ENCODE measurements at regions not wholly inside any gene's neighbourhood (a gene's known extent, or its start where the extent isn't known, plus 50 kb on each side); places are given as distances from the start of the nearest gene placed in this dataset.

DNA sequence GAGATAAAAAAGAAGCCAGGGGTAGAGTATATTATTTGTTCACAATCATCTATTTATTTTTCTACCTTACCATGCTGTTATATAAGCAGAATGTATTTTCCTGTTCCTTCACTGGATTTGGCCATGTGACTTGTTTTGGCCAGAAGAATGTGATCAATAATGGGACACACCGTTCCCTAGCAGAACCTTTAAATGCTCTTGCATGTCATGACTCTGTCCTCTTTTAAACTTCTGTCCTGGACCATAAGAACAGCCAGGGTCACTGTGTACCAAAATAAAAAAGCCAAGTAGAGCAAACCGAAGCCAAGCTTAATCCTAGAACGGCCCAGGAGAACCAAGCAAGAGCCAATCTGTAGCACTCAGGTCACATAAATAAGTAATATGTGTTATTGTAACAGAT lies 1682.4 kb downstream of the LRRC4C start:
- Histone ChIP-seq H3K36me3 (ENCODE audit: control insufficient read depth, insufficient read depth, low read length) (no peaks in the 10 kb centered on the region), H3K9me3 (no peaks in the 10 kb centered on the region), H3K4me3 (ENCODE audit: low read depth, low read length) (no peak overlapping the region), H3K27me3 (replicated peaks; ENCODE audit: control insufficient read depth, insufficient read depth, low read length) (no peaks in the 10 kb centered on the region), H3K4me1 (no peaks in the 10 kb centered on the region)
- H3K27me3 Mint-ChIP-seq (ENCODE audit: insufficient read depth, unreplicated experiment): no peaks in the 10 kb centered on the region
- CTCF ChIA-PET: no interaction called here
- no peaks in the 10 kb centered on the region for H3K36me3 Mint-ChIP-seq (ENCODE audit: insufficient read depth, unreplicated experiment)
- POLR2A ChIA-PET: no interaction called here
- H3K27ac Mint-ChIP-seq (ENCODE audit: unreplicated experiment): no peak overlapping the region
- no peak overlapping the region for H3K4me3 Mint-ChIP-seq (ENCODE audit: unreplicated experiment)
- TF ChIP-seq, protein P1, sequence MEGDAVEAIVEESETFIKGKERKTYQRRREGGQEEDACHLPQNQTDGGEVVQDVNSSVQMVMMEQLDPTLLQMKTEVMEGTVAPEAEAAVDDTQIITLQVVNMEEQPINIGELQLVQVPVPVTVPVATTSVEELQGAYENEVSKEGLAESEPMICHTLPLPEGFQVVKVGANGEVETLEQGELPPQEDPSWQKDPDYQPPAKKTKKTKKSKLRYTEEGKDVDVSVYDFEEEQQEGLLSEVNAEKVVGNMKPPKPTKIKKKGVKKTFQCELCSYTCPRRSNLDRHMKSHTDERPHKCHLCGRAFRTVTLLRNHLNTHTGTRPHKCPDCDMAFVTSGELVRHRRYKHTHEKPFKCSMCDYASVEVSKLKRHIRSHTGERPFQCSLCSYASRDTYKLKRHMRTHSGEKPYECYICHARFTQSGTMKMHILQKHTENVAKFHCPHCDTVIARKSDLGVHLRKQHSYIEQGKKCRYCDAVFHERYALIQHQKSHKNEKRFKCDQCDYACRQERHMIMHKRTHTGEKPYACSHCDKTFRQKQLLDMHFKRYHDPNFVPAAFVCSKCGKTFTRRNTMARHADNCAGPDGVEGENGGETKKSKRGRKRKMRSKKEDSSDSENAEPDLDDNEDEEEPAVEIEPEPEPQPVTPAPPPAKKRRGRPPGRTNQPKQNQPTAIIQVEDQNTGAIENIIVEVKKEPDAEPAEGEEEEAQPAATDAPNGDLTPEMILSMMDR (IDR thresholded peaks at IDR 0.05; ENCODE audit: insufficient read depth in 1 of 2, low read depth in 1 of 2, low read length in 1 of 2, severe bottlenecking in 1 of 2, unreplicated experiment in 1 of 2): no peak
- H3K4me1 Mint-ChIP-seq (ENCODE audit: low read depth, unreplicated experiment): no peaks in the 10 kb centered on the region
- H3K9me3 Mint-ChIP-seq (ENCODE audit: unreplicated experiment): no peaks in the 10 kb centered on the region
- no TSS peak for BruUV-seq (replicated peaks)
- intact Hi-C loops (cut with micrococcal nuclease; ENCODE audit: unreplicated experiment): no loop called here
- no peak for DNase-seq

DNA sequence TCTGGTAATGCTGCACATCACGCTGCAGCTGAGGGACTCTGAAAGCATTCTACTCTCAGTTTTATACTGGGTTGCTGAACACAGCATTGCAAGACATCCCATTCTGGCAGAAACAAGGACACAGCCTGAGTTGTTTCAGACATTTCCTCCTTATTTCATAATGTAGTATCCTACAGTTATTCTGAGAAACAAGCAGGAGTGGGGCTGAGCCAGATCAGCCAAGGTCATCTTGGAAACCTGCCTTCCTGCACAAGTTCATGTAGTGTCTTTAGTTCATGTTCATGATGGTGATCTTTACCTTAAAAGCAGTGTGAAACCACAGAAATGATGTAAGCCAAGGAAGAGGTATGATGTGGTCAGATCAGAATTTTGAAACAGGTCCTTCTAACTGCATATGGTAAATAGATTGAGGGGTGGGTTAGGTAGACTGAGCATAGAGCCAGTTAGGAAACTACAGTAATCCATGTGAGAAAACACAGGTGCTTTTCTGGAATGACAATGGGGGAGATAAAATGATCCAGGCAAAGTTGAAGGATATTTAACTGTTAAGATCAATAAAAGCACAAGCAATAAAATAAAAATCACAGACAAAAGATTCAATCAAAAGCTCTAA lies 1686.8 kb downstream of the LRRC4C start:
- Mint-ChIP-seq H3K4me3 (ENCODE audit: unreplicated experiment) (no peak overlapping the region), H3K4me1 (ENCODE audit: low read depth, unreplicated experiment) (no peaks in the 10 kb centered on the region), H3K9me3 (ENCODE audit: unreplicated experiment) (no peaks in the 10 kb centered on the region), H3K27me3 (ENCODE audit: insufficient read depth, unreplicated experiment) (no peaks in the 10 kb centered on the region), H3K27ac (ENCODE audit: unreplicated experiment) (no peak overlapping the region), H3K36me3 (ENCODE audit: insufficient read depth, unreplicated experiment) (no peaks in the 10 kb centered on the region)
- Histone ChIP-seq H3K36me3 (ENCODE audit: control insufficient read depth, insufficient read depth, low read length) (no peaks in the 10 kb centered on the region), H3K4me3 (ENCODE audit: low read depth, low read length) (no peak overlapping the region), H3K27me3 (replicated peaks; ENCODE audit: control insufficient read depth, insufficient read depth, low read length) (no peaks in the 10 kb centered on the region), H3K4me1 (no peaks in the 10 kb centered on the region), H3K9me3 (no peaks in the 10 kb centered on the region; the same call in 1 of the 2 replicates)
- ChIA-PET POLR2A (no interaction called here), CTCF (no interaction called here)
- DNase-seq: no peak
- intact Hi-C loops (cut with micrococcal nuclease; ENCODE audit: unreplicated experiment): no loop called here
- BruUV-seq (replicated peaks): no TSS peak
- TF ChIP-seq, protein P1 (IDR thresholded peaks at IDR 0.05; ENCODE audit: insufficient read depth in 1 of 2, low read depth in 1 of 2, low read length in 1 of 2, severe bottlenecking in 1 of 2, unreplicated experiment in 1 of 2): no peak

DNA sequence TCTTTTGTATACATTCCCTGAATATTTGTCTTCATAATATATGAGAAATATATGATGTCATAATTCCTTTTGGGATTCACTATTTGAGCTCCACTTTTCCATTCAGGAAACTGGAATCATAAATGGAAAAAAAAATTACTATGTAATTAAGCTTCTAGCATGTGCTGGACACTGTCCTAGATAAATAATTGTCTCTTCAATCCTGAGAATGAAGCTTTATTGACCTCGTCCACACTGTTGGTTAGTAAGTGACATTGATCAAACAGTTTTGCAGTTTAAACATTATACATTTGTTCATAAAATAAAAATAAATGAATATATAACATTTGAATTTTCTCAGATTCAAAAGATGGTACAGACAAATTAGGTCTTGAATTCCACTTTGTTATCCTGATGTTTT lies 1691.2 kb downstream of the LRRC4C start:
- Mint-ChIP-seq H3K4me1 (ENCODE audit: low read depth, unreplicated experiment) (no peaks in the 10 kb centered on the region), H3K36me3 (ENCODE audit: insufficient read depth, unreplicated experiment) (no peaks in the 10 kb centered on the region), H3K9me3 (ENCODE audit: unreplicated experiment) (no peaks in the 10 kb centered on the region), H3K27ac (ENCODE audit: unreplicated experiment) (no peak overlapping the region), H3K27me3 (ENCODE audit: insufficient read depth, unreplicated experiment) (no peaks in the 10 kb centered on the region), H3K4me3 (ENCODE audit: unreplicated experiment) (no peak overlapping the region)
- ChIA-PET CTCF (no interaction called here), POLR2A (no interaction called here)
- DNase-seq: no peak
- H3K27me3 ChIP-seq (replicated peaks; ENCODE audit: control insufficient read depth, insufficient read depth, low read length): no peaks in the 10 kb centered on the region
- TF ChIP-seq, protein P1 (IDR thresholded peaks at IDR 0.05; ENCODE audit: insufficient read depth in 1 of 2, low read depth in 1 of 2, low read length in 1 of 2, severe bottlenecking in 1 of 2, unreplicated experiment in 1 of 2): no peak
- no peaks in the 10 kb centered on the region for H3K36me3 ChIP-seq (ENCODE audit: control insufficient read depth, insufficient read depth, low read length)
- intact Hi-C loops (cut with micrococcal nuclease; ENCODE audit: unreplicated experiment): no loop called here
- BruUV-seq (replicated peaks): no TSS peak
- no peaks in the 10 kb centered on the region for H3K4me1 ChIP-seq
- H3K9me3 ChIP-seq: no peaks in the 10 kb centered on the region; the same call in 1 of the 2 replicates
- no peak overlapping the region for H3K4me3 ChIP-seq (ENCODE audit: low read depth, low read length)
